Gastroesophageal sphincter (tissue), 4 donors: ENCODE measurements at regions not wholly inside any gene's neighbourhood (a gene's known extent, or its start where the extent isn't known, plus 50 kb on each side); places are given as distances from the start of the nearest gene placed in this dataset.
A peak's percentile ranks its signal among the peaks of the same experiment; 100 is the strongest.

Experiments used
- ATAC-seq: fragments of 150-250 bp; one replicate; pipeline ENCODE4 v1.9.1; 2016; ENCODE audit warnings: mild to moderate bottlenecking, moderate library complexity
- H3K27ac ChIP-seq, 4 donors: fragments of 200-600 bp; sonication (generic) in 3 of 4; 1 replicate in 3 of 4; 2 replicates in 1 of 4; pipeline ENCODE4 v1.5.1; 2016 to 2019
- H3K27me3 ChIP-seq: fragments of 200-600 bp; sonication (generic); one replicate; pipeline ENCODE4 v1.5.1; 2019
- H3K36me3 ChIP-seq, 2 donors: fragments of 200-600 bp; sonication (generic); one replicate each; pipeline ENCODE4 v1.5.1; 2019; ENCODE audit warnings: control low read depth in 1 of 2
- H3K4me1 ChIP-seq, 3 donors: fragments of 200-600 bp; sonication (generic); 1 replicate in 2 of 3; 2 replicates in 1 of 3; pipeline ENCODE4 v1.5.1; 2016 to 2019; ENCODE audit warnings: control low read depth in 2 of 3
- H3K4me3 ChIP-seq, 2 donors: fragments of 200-600 bp; sonication (generic); one replicate each; pipeline ENCODE4 v1.5.1; 2019; ENCODE audit warnings: mild to moderate bottlenecking in 1 of 2, moderate library complexity in 1 of 2
- H3K9me3 ChIP-seq, 3 donors: fragments of 200-600 bp; sonication (generic); one replicate each; pipeline ENCODE4 v1.5.1; 2017 to 2019; ENCODE audit warnings: control low read depth in 2 of 3
- CTCF ChIP-seq, 4 experiments: fragments of 200-600 bp in 2 of 4; fragments of 450-650 bp in 2 of 4; sonication (generic) in 1 of 4; IDR thresholded peaks; one replicate each; pipeline ENCODE4 v1.5.1; 2017 to 2019; ENCODE audit warnings: antibody characterized with exemption in 4 of 4, mild to moderate bottlenecking in 2 of 4, moderate library complexity in 2 of 4
- EP300 ChIP-seq: sonication (generic); formaldehyde crosslinking; IDR thresholded peaks from one replicate; pipeline ENCODE4 v1.6.1; 2017; ENCODE audit warnings: antibody characterized with exemption, mild to moderate bottlenecking
- POLR2A ChIP-seq, 2 donors: fragments of 450-650 bp; IDR thresholded peaks; one replicate each; pipeline ENCODE4 v1.6.1; 2017; ENCODE audit warnings: antibody characterized with exemption in 2 of 2, mild to moderate bottlenecking in 2 of 2, moderate library complexity in 1 of 2
- POLR2AphosphoS5 ChIP-seq: sonication (generic); formaldehyde crosslinking; IDR thresholded peaks from one replicate; pipeline ENCODE4 v1.6.1; 2017; ENCODE audit warnings: antibody characterized with exemption
- WGBS, 2 donors: methylation state at CpG; one replicate each; pipeline ENCODE4 v1.1.5; 2018; ENCODE audit warnings: low coverage in 1 of 2; 5-methylcytosine and 5-hydroxymethylcytosine counted together

- Histone ChIP-seq H3K27me3 (no peaks in the 10 kb centered on the region), H3K4me1 (peaks cover 0 to 35% (median 12%) of the 10 kb centered on the region in 3 donors), H3K9me3 (no peaks in the 10 kb centered on the region), H3K4me3 (no peak overlapping the region), H3K27ac (peak overlapping the region in 1 of 4 donors; percentile 46), H3K36me3 (no peaks in the 10 kb centered on the region)
- no peak for ATAC-seq
- whole genome bisulfite sequencing, 2 donors = 80 to 83% methylated on average over 5 to 11 of the region's 11 CpGs
- TF ChIP-seq EP300 (no peak), CTCF (IDR thresholded peaks at IDR 0.05) (no peak), POLR2AphosphoS5 (no peak), POLR2A (IDR thresholded peaks at IDR 0.05) (no peak)
These were observed 297.5 kb upstream of the FOXF1 start for GRCh38 chr16:86212706-86213436.

DNA sequence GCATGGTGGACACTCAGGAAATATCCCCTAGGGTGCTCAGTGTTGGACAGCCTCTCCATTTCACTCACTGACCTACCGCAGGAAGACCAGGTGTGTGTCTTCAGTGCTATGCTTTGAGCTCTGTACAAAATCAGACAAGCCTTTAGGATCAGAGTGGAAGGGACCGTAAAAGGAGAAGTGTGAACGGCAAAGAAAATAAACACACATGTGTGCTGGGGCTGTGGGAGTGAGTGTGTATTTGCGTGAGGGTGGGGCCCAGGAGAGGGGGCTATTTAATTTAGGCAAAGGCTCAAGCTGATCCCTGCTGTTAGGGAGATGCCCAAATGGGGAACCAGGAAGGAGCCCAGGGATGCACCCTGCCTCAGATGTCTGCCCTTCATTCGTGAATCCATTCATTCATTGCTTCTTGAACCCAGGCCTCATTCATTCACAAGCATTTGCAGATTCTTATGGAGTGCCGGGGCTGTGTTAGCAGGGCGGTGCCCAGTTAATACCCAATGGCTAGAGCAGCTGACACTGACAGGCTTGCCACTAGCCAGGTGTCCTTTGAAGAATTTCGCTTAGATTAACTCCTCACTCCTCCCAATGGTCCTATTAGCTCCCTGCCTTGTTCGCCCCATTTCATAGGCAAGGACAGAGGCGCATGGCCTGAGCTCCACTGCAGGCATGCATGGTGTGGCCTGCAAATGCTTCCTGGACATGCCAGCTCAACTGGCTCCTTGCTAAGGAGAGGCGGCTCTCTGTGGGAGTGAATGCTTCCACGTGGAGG is 296.7 kb upstream of the FOXF1 start:
- Histone ChIP-seq H3K4me3 (no peak overlapping the region), H3K36me3 (no peaks in the 10 kb centered on the region), H3K4me1 (peaks cover 0 to 35% (median 12%) of the 10 kb centered on the region in 3 donors), H3K9me3 (no peaks in the 10 kb centered on the region), H3K27ac (peak overlapping the region in 3 of 4 donors; percentile 14 to 64 (median 46)), H3K27me3 (no peaks in the 10 kb centered on the region)
- TF ChIP-seq POLR2A (IDR thresholded peaks at IDR 0.05) (no peak), EP300 (no peak), CTCF (IDR thresholded peaks at IDR 0.05) (no peak), POLR2AphosphoS5 (no peak)
- 48 to 75% methylated on average over 1 to 4 of the region's 12 CpGs for WGBS, 2 donors
- no peak for ATAC-seq

GRCh38 chr16:86214326-86215232 is 295.7 kb upstream of the FOXF1 start:
- peak overlapping the region in 3 of 4 donors; percentile 46 to 67 (median 64) for H3K27ac ChIP-seq

More at GRCh38 chr16:86214326-86215232, 295.7 kb upstream of the FOXF1 start:
- Histone ChIP-seq H3K4me1 (peaks cover 0 to 35% (median 12%) of the 10 kb centered on the region in 3 donors), H3K9me3 (no peaks in the 10 kb centered on the region), H3K27me3 (no peaks in the 10 kb centered on the region), H3K36me3 (no peaks in the 10 kb centered on the region), H3K4me3 (no peak overlapping the region)
- TF ChIP-seq POLR2AphosphoS5 (no peak), CTCF (IDR thresholded peaks at IDR 0.05) (no peak), EP300 (no peak), POLR2A (IDR thresholded peaks at IDR 0.05) (no peak)
- ATAC-seq = peak; percentile 34
- WGBS, 2 donors = 27 to 36% methylated on average over 3 to 11 of the region's 14 CpGs
